IPS-15b (cell line): ENCODE measurements at regions not wholly inside any gene's neighbourhood (a gene's known extent, or its start where the extent isn't known, plus 50 kb on each side); places are given as distances from the start of the nearest gene placed in this dataset.

Experiments
- H3K27me3 ChIP-seq: one replicate; pipeline ENCODE4 v1.6.1; 2013; ENCODE audit warnings: low read length; ENCODE audit not compliant: control insufficient read depth, insufficient read depth
- H3K36me3 ChIP-seq: one replicate; pipeline ENCODE4 v1.6.1; 2013; ENCODE audit warnings: low read length; ENCODE audit not compliant: control insufficient read depth, insufficient read depth
- H3K4me1 ChIP-seq: one replicate; pipeline ENCODE4 v1.6.1; 2013; ENCODE audit warnings: mild to moderate bottlenecking, low read length; ENCODE audit not compliant: control insufficient read depth, insufficient read depth
- H3K4me3 ChIP-seq: one replicate; pipeline ENCODE4 v1.5.1; 2013; ENCODE audit warnings: low read depth, low read length
- H3K9ac ChIP-seq: one replicate; pipeline ENCODE4 v1.6.1; 2013; ENCODE audit warnings: low read depth, mild to moderate bottlenecking, low read length
- H3K9me3 ChIP-seq: one replicate; pipeline ENCODE4 v1.6.1; 2013; ENCODE audit warnings: mild to moderate bottlenecking, low read length; ENCODE audit not compliant: control insufficient read depth, insufficient read depth

DNA sequence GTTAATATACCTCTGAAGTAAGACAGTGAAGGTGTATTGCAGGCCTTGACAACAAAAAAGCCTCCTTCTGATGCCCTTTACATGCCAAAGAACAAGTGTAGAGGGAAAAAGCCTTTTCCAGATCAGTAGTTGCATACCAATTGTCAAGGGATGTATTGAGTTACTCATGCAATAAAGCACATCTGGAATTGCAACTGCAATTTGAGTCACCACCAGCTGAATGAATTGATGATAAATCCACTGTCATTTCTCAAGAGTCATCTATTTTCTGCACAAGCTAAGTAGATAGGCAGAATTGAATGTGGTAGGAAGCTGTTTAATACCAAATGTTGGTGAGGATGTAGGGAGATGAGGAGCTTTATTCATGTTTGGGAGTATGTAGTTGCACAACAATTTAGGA, 325.9 kb upstream of the SMIM30 start:
- no peak overlapping the region for H3K9ac ChIP-seq
- no peaks in the 10 kb centered on the region for H3K9me3 ChIP-seq
- no peaks in the 10 kb centered on the region for H3K36me3 ChIP-seq

DNA sequence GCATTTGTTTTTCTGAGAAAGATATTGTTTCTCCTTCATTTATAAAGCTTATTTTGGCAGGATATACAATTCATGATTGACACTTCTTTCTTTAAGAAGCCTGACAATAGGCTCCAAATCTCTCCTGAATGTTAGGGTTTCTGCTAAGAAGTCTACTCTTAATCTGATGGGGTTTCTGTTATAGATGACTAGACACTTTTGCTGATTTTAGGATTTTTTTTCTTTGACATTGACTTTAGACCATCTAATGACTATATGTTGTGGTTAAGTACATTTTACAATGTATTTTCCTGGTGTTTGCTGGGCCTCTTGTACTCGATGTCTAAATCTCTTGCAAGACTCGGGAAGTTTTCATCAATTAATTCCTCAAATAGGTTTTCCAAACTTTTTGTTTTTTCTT, 321.8 kb upstream of the SMIM30 start:
- H3K36me3 ChIP-seq, result no peaks in the 10 kb centered on the region
- H3K4me3 ChIP-seq, result no peak overlapping the region
- H3K9me3 ChIP-seq, result no peaks in the 10 kb centered on the region

More for the DNA sequence above, 325.9 kb upstream of the SMIM30 start:
- no peak overlapping the region for H3K4me3 ChIP-seq
- no peaks in the 10 kb centered on the region for H3K4me1 ChIP-seq
- H3K27me3 ChIP-seq, result no peaks in the 10 kb centered on the region

DNA sequence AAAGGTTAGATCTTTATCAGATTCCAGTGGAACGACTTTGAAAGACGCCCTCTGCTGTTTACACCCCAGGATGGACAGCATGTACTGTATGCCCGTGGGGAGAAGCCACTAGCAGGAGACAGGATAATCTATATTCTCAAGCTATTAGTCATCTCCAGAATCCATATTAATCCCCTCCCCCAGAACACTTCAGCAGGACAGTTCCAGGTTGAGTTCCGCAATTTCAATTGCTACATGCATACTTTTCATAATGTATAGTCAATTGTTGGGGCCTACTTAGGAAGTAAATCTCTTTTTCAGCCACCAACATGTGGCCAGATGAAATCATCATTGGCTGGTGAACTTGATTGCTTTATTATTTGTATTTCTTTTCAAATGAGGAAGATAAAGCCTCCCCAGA, 313.1 kb upstream of the SMIM30 start:
- Histone ChIP-seq H3K27me3 (no peaks in the 10 kb centered on the region), H3K9ac (no peak overlapping the region), H3K36me3 (no peaks in the 10 kb centered on the region), H3K4me3 (no peak overlapping the region), H3K9me3 (no peaks in the 10 kb centered on the region), H3K4me1 (no peaks in the 10 kb centered on the region)

More for the DNA sequence above, 321.8 kb upstream of the SMIM30 start:
- Histone ChIP-seq H3K27me3 (no peaks in the 10 kb centered on the region), H3K4me1 (no peaks in the 10 kb centered on the region), H3K9ac (no peak overlapping the region)

DNA sequence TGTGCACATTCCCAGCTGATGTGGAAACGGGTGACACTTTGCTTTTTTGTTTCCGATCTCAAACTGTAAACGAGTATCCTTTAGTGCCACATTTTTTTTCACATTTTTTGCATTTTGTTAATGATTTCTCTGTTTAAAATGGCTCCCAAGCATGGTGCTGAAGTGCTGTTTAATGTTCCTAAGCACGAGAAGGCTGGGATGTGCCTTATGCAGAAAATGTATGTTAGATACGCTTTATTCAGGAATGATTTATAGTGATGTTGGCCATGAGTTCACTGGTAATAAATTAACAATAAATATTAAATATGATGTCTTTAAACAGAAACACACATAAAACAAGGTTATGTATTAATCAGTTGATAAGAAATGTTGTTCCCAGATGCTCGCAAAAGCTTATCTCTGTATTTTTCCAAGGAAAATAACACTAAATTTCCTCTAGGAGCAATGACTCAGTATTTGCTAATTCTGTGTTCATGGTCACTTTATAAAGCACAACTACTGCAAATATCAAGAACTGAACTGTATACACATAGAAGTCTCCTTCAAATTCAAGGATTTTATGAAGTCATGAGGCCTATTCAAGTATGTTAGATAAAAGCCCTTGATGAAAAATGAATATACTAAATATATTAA, 305.9 kb upstream of the SMIM30 start:
- no peak overlapping the region for H3K9ac ChIP-seq
- H3K4me1 ChIP-seq, result no peaks in the 10 kb centered on the region
- H3K9me3 ChIP-seq, result no peaks in the 10 kb centered on the region
- H3K36me3 ChIP-seq, result no peaks in the 10 kb centered on the region
- no peak overlapping the region for H3K4me3 ChIP-seq
- H3K27me3 ChIP-seq, result no peaks in the 10 kb centered on the region

DNA sequence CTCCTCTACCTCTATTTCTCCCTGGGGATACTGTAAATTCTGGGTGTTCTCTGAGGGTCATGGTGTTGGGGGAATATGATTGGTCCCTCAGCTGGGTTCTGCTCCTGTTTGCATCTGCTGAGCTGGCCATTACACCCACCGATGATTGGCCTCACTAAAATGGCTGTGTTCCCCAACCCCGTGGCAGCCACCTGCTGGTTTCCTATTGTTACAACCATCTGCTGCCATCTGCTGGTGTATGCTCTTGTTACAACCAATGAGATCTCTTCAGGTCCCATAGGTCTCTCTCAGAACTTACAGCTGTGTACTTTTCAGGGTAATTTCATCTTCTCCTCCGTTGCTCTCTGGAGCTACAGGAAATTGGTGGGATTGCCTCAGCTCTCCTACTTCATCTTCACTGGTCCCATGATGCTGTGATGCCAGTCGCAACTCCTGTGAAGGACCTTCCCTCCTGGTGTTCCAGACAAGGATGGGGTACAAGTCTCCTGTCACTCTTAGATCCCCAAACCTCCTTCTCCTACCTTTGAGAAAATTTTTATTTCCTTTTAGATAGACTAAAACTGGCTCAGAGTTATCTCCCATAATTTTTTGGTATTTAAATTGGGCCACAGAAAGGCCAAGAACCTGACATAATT, 303.5 kb upstream of the SMIM30 start:
- no peaks in the 10 kb centered on the region for H3K9me3 ChIP-seq

DNA sequence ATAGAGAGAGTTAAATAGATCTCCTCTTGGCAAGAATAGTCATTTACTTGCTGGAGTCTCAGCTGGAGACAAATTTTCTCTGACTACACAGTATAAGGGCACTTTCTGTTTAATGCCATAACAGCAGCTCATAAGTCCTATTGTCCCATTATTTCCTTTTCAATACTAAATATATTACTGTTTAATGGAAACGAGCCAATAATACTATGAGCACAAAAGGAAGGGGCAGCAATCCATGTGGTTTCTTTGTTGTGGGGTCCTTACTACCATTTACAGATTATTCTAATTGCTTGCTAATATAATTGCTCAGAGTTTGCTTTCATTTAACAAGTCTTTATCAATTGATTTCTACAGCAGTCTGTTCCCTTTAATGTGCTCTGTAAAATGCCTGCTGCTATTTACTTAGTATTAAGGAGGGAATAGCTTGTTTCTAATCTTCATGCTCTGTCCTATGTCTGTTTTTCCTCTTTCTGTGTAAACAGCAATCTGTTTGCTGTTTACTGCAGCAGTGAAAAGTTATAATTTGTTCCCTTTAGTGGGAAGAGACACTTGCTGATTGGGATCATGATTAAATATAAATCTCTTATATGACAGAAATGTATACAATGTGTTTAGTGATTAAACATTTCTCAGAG, 296.2 kb upstream of the SMIM30 start:
- Histone ChIP-seq H3K4me3 (no peak overlapping the region), H3K4me1 (no peaks in the 10 kb centered on the region), H3K27me3 (no peaks in the 10 kb centered on the region), H3K9ac (no peak overlapping the region), H3K9me3 (no peaks in the 10 kb centered on the region), H3K36me3 (no peaks in the 10 kb centered on the region)

More for the DNA sequence above, 303.5 kb upstream of the SMIM30 start:
- no peak overlapping the region for H3K4me3 ChIP-seq
- no peaks in the 10 kb centered on the region for H3K4me1 ChIP-seq
- H3K27me3 ChIP-seq, result no peaks in the 10 kb centered on the region
- no peak overlapping the region for H3K9ac ChIP-seq
- no peaks in the 10 kb centered on the region for H3K36me3 ChIP-seq

DNA sequence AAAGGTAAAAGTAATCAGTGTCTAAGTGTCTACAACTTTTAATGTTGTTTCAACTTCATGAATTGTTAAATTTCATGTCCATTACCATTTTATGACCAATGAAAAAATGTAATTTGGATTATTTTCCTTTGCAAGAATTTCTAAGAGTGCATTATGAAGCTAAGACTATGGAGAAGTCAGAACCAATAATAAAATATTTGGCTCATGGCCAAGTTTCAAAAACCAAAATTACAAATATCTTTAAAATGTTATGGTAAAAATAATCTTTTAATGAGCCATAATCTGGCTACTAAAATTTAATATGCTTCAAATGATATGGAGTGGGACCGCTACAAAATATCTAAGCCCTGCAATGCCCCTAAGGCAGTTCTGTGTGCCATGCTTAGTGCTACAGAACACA, 294.1 kb upstream of the SMIM30 start:
- H3K36me3 ChIP-seq, result no peaks in the 10 kb centered on the region
- H3K4me3 ChIP-seq, result no peak overlapping the region
- H3K9me3 ChIP-seq, result no peaks in the 10 kb centered on the region
- H3K4me1 ChIP-seq, result no peaks in the 10 kb centered on the region
- H3K27me3 ChIP-seq, result no peaks in the 10 kb centered on the region
- H3K9ac ChIP-seq, result no peak overlapping the region

DNA sequence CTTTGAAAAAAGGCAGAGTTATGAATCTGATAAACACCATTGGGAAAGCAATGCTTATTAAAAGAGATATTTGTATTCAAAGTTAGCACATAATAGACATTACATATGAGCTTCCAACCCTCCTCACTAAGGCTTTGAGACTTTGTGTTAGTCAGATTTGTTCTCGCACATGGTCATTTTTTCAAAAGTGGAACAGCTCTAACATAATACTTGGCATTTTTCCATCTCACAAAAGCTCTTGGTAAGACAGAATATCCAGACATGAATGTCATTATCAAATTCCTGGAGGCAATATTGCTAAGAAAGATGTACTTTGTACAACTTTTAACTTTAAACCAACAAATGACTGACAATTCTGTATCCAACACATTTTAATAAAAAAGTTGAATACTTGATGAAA, 292.4 kb upstream of the SMIM30 start:
- Histone ChIP-seq H3K4me3 (no peak overlapping the region), H3K27me3 (no peaks in the 10 kb centered on the region)

DNA sequence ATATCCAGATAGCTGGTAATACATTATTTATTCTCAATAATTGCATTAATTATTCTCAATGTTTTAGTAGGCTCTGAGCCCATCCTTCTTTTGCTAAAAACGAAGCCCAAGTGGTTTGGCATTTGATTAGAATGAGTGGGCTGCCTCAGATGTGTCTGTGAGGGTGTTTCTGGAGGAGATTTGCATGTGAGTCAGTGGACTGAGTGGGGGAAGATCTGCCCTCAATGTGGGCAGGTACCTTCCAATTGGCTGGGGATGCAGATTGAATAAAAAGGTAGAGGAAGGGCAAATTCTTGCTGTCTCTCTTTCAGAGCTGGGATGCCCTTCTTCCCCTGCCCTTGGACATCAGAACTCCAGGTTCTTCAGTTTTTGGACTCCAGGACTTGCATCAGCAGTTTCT, 290.6 kb upstream of the SMIM30 start:
- Histone ChIP-seq H3K36me3 (no peaks in the 10 kb centered on the region), H3K27me3 (no peaks in the 10 kb centered on the region), H3K9ac (no peak overlapping the region), H3K4me1 (no peaks in the 10 kb centered on the region), H3K9me3 (no peaks in the 10 kb centered on the region), H3K4me3 (no peak overlapping the region)

More for the DNA sequence above, 292.4 kb upstream of the SMIM30 start:
- Histone ChIP-seq H3K4me1 (no peaks in the 10 kb centered on the region), H3K9ac (no peak overlapping the region), H3K36me3 (no peaks in the 10 kb centered on the region), H3K9me3 (no peaks in the 10 kb centered on the region)

DNA sequence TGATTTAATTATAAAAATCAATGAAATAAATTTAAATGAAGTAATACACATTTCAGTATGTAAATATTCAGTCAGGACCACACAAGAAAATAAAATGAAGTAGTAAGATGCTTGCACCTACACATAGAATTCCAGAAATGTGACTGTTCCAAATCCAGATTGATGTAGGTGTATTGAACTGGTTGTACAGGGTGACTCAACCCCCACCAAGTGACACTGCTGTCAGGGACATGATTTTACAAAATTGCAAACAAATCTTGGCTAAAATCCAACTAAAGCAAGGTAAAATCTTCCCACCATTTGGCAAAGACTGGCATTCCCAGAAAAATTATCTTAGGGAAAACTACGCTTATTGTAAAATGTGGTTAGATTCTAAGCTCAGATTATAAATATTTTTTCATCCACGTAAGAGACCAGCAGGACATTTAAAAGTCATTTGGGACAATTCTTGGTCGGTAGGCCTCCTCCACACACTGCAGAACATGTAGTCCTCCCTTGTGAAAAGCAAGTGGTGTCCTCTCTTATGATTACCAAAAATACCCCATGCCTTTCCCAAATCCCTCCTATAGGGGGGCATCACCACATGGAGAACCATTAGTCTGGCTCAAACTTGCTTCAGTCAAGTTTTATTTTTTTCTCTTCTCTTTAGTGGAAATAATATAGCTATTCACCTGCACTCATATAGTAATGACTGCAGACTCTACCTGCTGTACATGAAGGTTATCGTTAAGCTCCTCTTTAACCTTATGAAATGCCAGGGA, 287.1 kb upstream of the SMIM30 start:
- no peaks in the 10 kb centered on the region for H3K27me3 ChIP-seq
- H3K9me3 ChIP-seq, result no peaks in the 10 kb centered on the region
- no peak overlapping the region for H3K4me3 ChIP-seq
- H3K4me1 ChIP-seq, result no peaks in the 10 kb centered on the region
- H3K9ac ChIP-seq, result no peak overlapping the region
- H3K36me3 ChIP-seq, result no peaks in the 10 kb centered on the region

DNA sequence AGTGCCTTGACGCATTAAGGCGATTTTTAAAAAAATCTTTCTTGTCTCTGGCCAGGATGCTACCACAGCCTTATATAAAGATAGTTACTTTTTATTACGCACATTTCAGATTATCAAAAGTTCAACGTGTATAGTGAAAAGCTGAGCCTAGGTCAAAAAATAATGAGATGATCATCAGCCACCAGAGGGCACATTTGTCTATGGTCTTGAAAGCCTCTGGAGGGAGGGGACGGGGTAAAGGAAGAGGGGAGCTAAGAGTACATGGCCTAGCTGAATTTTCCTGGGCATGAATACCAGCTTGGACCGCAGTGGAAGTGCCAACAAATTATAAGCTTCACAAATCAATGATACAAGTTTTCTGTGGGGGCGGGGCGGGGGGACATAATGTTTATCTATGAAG, 285.9 kb upstream of the SMIM30 start:
- H3K9ac ChIP-seq, result no peak overlapping the region
- H3K4me3 ChIP-seq, result no peak overlapping the region
- H3K9me3 ChIP-seq, result no peaks in the 10 kb centered on the region
- no peaks in the 10 kb centered on the region for H3K27me3 ChIP-seq
- no peaks in the 10 kb centered on the region for H3K36me3 ChIP-seq
- H3K4me1 ChIP-seq, result no peaks in the 10 kb centered on the region
